ENCODE measurements at regions not wholly inside any gene's neighbourhood (a gene's known extent, or its start where the extent isn't known, plus 50 kb on each side); places are given as distances from the start of the nearest gene placed in this dataset.
"Not testable (repeated sequence)": the region's sequence is repeated elsewhere in the genome, so short reads cannot be mapped to it uniquely, and the experiment has no call there.

DNA sequence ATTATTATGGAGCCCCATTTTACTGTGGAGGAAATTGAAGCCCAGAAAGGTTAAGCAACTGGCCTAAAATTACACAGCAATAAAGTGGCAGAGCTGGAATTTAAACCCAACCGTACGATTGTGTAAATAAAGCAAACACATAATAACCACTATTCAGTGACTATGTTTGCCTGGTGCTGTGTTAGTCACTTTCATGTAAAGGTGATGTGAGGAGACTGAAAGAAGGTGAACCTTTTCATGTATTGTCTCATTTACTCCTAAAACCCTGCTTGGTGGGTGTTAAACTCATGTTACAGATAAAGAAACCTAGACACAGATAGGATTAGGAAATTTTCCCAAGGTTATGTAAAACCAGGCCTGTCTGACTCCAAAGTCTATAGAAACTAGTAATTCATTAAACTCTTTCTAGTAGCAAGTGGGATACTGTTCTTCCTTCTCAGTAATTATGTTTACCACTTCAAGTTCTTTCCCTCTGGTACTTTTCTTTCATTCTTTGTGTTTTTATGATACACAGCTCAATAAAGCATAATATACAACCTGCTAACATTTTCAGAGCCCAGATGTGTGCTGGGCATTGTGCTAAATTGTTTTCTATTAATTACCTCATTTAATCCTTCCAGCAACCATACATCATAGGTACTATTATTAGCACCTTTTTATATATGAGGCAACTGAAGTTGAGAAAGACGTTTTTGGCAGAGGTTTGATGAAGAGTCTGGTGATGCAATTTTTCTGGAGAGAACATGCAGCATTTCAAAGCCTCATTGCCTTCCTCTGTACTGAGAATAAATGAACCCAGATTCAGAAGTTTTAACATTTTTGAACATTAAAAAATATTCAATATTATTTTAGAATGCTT is 202.7 kb downstream of the SPRY1 start:
- DNase-seq (ENCODE audit: low read depth in 2 of 2) = peak in 1 of 2 donors; percentile 10

DNA sequence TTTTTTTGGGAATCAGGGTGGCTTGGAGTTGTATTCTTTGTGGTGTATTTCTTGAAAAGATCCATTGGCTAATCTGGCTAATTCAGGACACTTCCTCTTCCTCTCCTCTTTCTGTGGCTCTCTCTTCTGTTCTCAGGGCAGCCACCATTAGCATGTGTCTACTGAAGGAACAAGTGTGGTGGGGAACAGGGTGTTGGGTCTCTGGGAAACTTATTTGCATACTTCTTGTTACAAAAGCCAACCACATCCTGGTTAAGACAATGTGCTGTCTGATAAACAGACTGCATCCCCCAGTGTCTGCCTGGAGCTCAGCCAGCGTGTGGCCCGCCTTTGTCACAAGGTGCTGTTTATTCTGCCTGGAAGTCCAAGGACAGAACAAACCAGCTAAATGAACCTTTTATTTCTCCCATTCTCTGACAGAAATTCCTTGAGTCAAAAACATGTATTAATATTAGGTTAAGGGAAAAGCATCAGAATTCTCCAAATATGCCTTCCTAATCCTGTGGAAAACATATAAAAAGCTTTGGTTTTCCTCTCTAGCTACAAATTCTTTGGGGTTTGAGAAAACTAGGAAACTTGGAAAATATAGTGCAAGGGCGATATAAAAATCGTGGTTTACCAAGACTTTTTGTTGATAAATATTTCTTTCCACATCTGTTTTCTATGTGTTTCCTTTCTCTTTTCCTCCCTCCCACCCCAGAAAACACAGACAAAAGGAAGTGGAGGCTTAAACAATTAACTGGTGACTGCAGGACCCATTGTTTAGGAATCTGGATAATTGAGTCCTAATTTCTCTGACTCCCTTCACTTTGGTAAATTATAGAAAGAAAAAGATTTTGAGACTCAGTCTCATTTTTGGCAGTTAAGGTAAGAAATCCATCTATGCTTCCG is 203.6 kb downstream of the SPRY1 start:
- DNase-seq (ENCODE audit: low read depth in 2 of 2) = peak; percentile 51 to 96

DNA sequence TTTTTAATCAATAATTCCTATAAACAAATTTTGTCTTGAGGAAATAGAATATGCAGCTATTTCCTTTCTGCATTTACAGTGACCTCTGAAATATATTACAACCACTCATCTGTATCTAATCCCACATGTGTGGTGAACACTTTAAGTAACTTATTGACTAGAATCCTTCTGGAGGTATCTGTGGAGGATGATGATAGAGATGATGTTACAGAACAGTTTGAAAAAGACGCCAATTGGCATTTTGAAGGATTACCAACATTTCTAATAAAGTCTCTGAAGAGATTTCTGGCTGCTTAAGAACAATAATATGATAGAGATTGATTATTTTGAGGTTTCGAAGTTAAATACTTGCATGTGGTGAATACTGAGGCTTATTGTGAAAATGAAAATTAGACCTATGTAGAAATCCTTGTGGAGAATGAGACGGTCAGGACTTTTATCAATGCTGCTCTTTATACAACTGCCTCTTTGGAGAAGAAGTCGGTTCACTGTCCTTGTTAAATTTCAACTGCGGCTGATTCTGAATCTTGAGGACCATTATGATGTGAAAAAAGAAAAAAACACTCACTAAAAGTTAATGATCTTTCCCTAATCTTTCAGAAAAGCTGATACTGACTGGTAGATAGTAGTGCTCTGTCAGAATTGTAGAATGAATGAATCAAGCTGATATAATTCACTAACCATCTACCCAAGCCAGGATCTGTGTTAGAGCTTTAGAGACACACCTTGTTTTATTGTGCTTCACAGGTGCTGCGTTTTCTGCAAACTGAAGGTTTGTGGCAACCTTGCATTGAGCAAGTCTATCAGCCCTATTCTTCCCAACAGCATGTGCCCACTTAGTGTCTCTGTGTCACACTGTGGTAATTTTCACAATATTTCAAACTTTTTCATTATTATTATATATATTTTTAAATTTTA is 204.7 kb downstream of the SPRY1 start:
- no peak for DNase-seq (ENCODE audit: low read depth in 2 of 2)

DNA sequence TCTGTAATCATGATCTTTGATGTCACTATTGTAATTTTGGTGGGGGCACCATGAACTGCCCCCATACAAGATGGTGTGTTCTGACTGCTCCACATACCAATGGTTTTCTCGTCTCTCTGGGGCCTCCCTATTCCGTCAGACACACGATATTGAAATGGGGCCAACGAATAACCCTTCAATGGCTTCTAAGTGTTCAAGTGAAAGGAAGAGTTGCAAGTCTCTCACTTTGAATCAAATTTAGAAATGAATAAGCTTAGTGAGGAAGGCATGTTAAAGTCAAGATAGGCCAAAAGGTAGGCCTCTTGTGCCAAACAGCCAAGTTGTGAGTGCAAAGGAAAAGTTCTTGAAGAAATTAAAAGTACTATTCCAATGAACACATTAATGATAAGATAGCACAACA is 205.4 kb downstream of the SPRY1 start:
- DNase-seq (ENCODE audit: low read depth in 2 of 2) = no peak

DNA sequence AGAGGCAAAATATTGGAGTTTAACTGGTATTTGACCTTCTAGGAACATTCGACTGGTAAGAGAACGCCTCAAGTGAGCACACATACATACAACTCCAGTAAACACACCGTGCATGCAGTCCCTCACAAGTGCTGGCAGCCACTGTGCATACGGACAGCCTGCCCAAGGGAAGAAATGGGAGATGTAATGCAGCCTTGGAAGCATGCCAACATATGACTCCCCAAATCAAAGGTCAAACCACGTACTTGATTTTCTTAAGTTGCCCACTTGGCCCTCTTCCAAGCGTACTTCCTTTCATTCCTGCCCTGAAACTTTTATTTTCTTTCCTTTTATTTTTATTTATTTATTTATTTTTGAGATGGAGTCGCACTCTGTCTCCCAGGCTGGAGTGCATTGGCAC is 206.6 kb downstream of the SPRY1 start:
- DNase-seq (ENCODE audit: low read depth in 2 of 2) = peak in 1 of 2 donors; percentile 46

DNA sequence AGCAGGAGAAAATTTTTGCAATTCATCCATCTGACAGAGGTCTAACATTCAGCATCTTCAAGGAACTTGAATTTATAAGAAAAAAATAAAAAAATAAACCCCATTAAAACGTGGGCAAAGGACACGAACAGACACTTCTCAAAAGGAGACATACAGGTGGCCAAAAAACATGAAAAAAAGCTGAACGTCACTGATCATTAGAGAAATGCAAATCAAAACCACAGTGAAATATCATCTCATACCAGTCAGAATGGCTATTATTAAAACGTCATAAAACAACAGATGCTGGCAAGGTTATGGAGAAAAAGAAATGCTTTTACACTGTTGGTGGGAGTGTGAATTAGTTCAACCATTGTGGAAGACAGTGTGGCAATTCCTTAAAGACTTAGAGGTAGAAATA is 209.2 kb downstream of the SPRY1 start:
- not testable (repeated sequence) for DNase-seq (ENCODE audit: low read depth in 2 of 2)

DNA sequence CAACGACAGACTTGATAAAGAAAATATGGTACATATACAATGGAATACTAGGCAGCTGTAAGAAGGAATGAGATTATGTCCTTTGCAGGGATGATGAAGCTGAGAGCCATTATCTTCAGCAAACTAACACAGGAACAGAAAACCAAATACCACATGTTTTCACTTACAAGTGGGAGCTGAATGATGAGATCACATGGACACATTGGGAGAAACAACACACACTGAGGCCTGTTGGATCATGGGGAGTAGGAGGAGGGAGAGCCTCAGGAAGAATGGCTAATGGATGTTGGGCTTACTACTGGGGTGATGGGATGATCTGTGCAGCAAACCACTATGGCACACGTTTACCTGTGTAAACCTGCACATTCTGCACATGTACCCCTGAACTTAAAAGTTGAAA is 209.7 kb downstream of the SPRY1 start:
- DNase-seq (ENCODE audit: low read depth in 2 of 2) = no peak

DNA sequence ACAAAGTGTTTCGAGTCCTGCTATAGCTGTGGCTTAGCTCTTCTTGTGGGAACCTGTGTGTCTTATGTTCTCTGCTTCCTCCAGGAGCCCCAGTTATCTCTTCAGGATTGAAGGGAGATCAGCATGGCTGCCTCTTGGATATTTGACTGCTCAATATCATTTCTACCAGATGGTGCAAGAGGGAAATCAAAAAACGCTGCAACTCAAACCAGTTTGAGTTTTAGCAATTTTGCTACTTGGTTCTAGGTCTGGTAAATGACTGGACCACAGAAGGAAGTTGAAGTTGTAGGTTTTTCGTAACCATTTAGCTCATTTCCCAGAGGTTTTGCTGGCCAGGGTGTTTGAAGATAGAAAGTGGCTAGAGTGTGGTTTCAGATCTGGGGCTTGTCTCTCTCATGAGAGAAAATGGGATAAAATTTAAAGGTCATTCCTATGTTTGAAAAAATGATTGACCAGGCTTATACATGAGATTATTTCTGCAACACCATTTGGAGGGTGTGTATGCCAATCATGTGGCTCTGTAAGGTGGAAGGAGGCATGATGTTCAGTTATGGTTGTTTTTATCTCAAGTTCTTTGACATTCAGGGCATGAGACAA is 210.4 kb downstream of the SPRY1 start:
- no peak for DNase-seq (ENCODE audit: low read depth in 2 of 2)

DNA sequence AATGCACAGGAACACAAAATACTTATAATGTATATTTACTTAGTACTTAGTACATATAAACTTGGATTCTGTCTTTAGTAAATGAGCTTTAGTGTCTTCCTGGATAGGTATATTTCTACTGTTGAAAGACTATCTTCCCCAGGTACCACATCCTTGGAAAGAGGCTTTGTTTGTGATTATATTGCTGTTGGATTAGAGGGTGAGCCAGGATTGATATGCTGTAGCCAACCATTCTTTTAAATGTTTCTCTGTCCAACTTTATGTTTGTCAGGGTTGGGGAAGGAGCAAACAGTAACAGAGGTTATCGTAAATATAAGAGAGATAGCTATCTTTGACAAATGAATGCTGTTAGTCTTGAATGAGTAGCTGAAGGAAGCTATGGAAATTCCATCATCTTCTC is 213.2 kb downstream of the SPRY1 start:
- no peak for DNase-seq (ENCODE audit: low read depth in 2 of 2)

DNA sequence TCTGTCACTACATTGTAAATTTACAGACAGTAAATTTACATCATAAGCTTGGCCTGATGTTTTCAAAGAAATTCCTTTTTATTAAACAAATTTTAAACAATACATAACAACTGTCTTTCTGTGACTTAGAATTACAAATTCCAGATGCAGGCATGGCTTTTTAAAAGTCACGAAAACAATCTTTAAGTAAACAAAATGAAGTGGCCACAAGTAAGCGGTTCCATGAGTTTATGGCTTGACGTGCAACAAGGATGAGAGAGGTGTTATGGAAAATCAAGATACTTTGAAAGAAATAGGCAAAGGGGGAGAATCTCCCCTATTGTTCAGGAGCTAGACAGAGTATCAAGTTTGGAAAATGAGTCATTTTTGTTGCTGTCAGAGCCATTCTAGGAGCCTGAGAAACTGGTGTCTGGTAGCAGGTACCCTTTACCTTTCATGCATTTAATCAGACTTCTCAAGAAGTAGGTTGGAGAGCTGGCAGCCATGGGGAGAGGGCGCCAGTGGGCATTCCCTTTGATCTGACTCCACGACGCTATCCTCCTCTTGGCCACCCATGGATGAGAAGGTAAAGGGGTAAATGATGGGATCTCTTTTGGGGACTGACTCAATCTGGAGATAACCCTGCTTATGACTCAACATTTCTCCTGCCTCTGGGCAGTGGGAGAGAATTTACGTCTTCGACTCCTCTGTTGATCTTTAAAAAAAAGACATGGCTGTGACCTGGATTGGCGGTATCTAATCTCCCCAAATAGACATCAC is 217.2 kb downstream of the SPRY1 start:
- DNase-seq (ENCODE audit: low read depth in 2 of 2) = no peak

DNA sequence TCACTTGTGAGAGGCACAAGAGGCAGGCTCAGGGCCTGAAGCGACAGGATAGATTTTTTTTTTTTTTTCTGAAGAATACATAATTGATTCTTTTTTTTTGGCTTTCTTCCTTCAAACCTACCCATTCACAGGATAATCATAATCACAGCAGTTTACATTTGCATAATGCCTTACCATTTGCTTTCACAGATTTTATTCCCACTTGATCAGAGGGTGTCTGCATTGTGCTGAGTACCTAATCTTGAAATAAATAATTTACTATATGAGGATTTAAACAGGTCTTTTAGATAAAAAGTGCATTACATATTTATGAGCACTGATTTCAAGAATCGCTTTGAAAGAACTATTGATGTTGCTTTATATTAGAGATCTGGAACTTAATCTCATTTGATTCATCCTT is 219.3 kb downstream of the SPRY1 start:
- DNase-seq (ENCODE audit: low read depth in 2 of 2) = no peak

DNA sequence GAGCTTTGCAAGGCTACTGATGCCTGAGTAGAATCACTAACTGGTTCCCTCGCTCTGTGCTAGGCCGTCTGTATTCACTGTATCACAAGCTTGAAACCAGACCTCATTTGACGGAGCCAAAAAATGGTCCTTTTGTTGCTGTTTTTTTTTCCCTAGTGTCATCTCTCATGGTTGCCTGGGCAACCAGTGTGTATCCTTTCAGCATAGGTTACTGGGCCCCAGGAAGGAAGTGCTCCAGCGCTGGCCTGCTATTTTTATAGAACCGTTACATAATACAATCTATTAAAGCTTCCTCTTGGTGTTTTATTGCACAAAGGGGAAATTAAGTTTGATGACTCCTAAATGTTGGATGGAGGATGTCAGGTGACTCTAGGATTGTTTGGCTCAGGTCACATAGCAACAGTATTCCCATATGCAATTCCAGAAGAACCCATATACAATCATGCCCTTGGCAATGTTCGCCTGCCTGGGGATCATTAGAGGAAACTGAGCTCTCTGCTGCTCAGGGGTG is 220.4 kb downstream of the SPRY1 start:
- peak; percentile 96 to 99 for DNase-seq (ENCODE audit: low read depth in 2 of 2)

DNA sequence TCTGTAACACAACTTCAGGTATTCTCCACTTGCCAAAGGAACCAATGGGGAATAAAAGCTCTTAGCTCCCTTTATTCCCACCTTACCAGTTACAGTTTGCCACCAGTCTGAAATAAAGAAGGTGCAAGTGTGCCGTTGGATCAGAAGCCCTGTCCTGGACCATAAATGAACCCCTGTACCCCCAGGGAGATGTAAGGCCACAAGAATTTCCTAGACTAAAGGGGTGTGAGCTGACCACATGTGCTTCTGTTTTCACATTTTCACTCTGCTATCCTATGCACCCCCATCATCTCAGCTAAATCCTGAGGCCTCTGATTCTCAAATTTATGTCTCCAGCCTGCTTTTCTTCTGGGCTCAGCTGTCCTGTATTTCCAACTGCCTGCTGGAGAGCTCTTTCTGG is 221.2 kb downstream of the SPRY1 start:
- DNase-seq (ENCODE audit: low read depth in 2 of 2) = no peak

DNA sequence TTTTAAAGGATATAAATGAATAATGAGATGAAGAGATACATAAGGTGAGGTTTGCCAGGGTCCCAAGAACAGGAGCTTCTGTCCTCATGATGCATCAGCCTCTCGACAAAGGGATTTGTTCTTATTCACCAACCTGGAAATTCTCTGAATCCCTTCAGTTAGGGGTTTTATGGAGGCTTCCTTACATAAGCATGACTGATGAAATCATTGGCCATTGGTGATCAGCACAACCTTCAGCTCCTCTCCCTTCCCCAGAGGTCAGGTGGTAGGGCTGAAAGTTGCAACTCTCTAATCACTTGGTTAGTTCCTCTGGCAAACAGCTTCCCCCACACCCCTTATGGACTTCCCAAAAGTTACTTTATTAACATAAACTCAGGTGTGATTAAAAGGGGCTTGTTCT is 222.0 kb downstream of the SPRY1 start:
- DNase-seq (ENCODE audit: low read depth in 2 of 2) = no peak

DNA sequence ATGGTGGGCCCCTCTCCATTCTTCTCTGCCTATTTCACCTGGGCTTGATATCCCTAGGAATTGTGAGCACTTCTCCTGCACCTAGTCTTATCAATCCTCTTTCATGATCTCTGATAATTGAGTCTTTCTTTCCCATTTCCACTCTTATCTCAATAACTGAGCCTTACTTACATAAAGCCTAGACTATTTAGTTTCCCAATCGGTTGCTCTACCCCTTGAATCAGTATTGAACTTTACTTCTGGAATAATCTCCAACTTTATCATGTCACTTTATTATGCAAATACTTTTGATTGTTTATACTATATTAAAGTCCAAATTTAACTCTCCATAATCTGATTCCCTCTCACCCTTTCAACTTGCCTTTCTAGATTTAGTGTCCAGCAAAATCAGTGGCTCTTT is 222.7 kb downstream of the SPRY1 start:
- DNase-seq (ENCODE audit: low read depth in 2 of 2) = no peak

DNA sequence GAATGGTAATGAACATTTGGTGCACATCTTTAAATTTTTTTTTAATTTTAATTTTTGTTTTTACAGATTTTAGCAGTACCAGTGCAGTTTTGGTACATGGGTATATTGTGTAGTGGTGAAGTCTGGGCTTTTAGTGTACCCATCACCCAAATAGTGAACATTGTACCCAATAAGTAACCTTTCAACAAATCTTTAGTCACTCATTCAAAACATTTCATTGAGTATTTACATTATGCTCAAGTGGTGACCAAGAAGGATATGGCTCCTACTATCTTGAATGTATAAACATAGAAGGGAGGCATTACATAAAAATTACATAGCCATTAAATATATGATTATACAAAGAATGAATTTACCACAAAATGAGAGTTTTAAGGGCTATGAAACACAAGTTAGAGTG is 223.3 kb downstream of the SPRY1 start:
- DNase-seq (ENCODE audit: low read depth in 2 of 2) = no peak

DNA sequence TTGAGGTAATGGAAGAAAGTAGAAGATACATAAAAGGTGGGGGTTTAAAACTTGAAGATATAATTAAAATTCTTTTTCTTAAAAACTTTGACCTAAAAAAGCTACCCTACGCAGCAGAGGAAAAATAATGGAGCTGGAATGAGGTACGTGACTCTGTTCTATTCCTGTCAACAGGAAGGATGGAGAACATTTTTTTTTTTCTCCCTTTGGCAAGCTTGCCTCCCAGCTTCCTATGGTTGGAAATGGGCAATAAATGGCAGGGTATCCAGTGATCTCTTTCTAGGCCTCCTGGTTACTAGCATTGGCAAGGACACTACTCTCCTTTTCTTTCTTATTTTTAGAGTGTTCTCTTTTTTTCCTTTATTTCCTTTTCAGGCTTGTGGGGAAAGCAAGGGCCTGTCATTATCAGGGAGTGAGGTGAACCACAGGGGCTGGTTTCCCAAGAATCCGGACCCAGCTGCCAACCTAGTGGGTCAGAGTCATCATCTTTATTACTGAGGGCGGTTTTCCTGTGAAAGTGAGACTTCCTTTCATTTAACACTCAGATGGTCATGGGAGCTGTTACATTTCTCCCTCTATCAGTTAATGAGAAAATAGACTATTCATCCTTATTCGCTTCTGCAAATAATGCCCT is 224.6 kb downstream of the SPRY1 start:
- peak; percentile 82 to 84 for DNase-seq (ENCODE audit: low read depth in 2 of 2)

DNA sequence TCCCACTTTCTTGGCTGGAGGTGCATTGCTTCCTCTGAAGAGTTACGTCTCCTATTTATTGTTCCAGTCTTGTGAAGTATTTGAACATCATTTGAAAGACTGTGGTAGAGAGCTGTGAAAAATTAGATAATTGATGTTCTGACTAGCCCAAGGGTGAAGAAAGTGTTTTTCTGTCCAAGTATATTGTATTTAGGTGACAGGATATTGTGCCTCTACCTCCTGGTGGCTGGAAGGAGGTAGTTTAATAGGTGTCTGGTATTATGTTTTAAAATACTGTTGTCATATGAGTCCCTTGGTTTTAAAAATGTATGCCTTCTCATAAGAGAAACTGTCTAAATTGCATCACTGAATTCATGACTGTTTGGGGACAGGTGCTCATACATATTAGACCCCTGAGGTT is 226.0 kb downstream of the SPRY1 start:
- DNase-seq (ENCODE audit: low read depth in 2 of 2) = no peak

DNA sequence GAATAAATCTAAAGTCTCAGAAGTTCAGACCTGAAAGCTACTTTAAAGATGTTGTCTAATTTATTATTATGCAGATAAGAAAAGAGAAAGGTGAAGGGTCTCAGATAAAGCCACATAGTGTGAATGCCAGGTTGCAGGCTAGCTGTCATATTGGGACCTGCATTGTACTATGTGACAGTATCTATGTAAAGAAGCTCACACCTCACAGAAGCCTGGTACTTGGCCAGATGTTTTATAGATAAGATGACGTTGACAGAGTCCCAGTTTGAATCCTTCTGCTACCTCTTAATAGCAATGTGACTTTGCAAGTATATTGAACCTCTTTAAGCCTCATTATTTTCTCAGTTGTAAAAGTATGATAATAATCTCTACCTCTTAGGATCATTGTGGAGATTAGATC is 227.0 kb downstream of the SPRY1 start:
- DNase-seq (ENCODE audit: low read depth in 2 of 2) = no peak

DNA sequence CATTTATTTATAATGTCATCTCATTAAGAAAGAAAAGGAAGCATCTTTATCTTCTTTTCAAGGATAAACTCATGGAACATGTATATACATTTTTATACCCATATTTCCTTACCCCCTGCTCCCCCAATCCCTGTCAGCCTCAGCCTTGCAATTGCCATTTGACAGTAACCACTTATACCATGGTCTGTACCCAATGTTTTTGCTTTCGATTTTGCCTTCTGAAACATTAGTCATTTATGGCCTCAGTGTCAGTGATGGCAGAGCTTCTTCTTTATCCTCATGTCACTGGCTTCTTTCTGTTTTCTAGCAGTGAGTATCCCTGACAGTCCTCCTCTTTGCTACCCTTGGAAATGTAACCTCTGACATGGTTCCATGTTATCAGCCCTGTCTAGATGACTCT is 228.4 kb downstream of the SPRY1 start:
- no peak for DNase-seq (ENCODE audit: low read depth in 2 of 2)
